ENCODE measurements at regions not wholly inside any gene's neighbourhood (a gene's known extent, or its start where the extent isn't known, plus 50 kb on each side); places are given as distances from the start of the nearest gene placed in this dataset.

DNA sequence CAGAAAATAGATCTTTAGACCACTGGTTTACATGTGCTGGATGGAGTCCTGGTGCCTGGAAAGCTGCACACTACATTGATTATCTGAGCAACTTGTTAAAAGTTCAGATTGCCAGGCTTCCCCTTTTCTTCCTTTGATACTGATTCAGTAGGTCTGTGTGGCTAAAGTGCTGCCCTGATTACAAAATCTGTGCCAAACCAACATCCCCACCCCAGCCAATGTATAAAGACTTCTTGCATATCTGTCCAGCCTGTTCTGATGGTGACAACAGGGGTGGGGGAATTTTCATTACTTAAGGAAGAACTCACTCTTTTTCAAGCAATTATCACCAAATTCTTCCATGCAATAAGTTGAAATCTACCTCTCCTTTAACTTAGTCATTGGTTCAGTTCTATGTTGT is 135.5 kb downstream of the TNFSF18 start:
- TF ChIP-seq, protein P1, sequence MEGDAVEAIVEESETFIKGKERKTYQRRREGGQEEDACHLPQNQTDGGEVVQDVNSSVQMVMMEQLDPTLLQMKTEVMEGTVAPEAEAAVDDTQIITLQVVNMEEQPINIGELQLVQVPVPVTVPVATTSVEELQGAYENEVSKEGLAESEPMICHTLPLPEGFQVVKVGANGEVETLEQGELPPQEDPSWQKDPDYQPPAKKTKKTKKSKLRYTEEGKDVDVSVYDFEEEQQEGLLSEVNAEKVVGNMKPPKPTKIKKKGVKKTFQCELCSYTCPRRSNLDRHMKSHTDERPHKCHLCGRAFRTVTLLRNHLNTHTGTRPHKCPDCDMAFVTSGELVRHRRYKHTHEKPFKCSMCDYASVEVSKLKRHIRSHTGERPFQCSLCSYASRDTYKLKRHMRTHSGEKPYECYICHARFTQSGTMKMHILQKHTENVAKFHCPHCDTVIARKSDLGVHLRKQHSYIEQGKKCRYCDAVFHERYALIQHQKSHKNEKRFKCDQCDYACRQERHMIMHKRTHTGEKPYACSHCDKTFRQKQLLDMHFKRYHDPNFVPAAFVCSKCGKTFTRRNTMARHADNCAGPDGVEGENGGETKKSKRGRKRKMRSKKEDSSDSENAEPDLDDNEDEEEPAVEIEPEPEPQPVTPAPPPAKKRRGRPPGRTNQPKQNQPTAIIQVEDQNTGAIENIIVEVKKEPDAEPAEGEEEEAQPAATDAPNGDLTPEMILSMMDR (conservative IDR thresholded peaks at IDR 0.05; ENCODE audit: low read depth, low read length) = no peak
- no peak for TF ChIP-seq FOS (IDR thresholded peaks at IDR 0.05; ENCODE audit: low read depth, low read length)
- TF ChIP-seq MXI1 (IDR thresholded peaks at IDR 0.05; ENCODE audit: borderline replicate concordance, low read depth, low read length) = no peak
- no peak for TF ChIP-seq POLR2A (IDR thresholded peaks at IDR 0.05; ENCODE audit: low read depth, low read length)

Data from IMR-90 (cell line).